Stomach (tissue), 8 donors: ENCODE measurements at regions not wholly inside any gene's neighbourhood (a gene's known extent, or its start where the extent isn't known, plus 50 kb on each side); places are given as distances from the start of the nearest gene placed in this dataset.
A peak's percentile ranks its signal among the peaks of the same experiment; 100 is the strongest.

Experiments used
- DNase-seq, 2 donors: peaks; one replicate each; pipeline versions ENCODE4 v3.0.0 to v3.0.0-alpha.2; 2013 to 2019
- H3K27ac ChIP-seq, 5 donors: fragments of 200-600 bp in 4 of 5; sonication (generic) in 4 of 5; one replicate each; pipeline ENCODE4 v1.5.1; 2013 to 2019; ENCODE audit warnings: mild to moderate bottlenecking in 1 of 5, moderate library complexity in 1 of 5
- H3K27me3 ChIP-seq, 3 donors: fragments of 200-600 bp; sonication (generic); one replicate each; pipeline ENCODE4 v1.5.1; 2017 to 2019; ENCODE audit warnings: mixed run types in 1 of 3
- H3K36me3 ChIP-seq, 4 donors: fragments of 200-600 bp; sonication (generic); 1 replicate in 3 of 4; 2 replicates in 1 of 4; pipeline ENCODE4 v1.5.1; 2016 to 2019
- H3K4me1 ChIP-seq, 4 donors: fragments of 200-600 bp; sonication (generic); one replicate each; pipeline ENCODE4 v1.5.1; 2016 to 2019
- H3K4me3 ChIP-seq, 4 donors: fragments of 200-600 bp; sonication (generic) in 3 of 4; one replicate each; pipeline ENCODE4 v1.5.1; 2016 to 2019; ENCODE audit warnings: mild to moderate bottlenecking in 1 of 4
- H3K9me3 ChIP-seq, 4 donors: fragments of 200-600 bp; sonication (generic); one replicate each; pipeline ENCODE4 v1.5.1; 2016 to 2019
- EP300 ChIP-seq: sonication (generic); formaldehyde crosslinking; IDR thresholded peaks from one replicate; pipeline ENCODE4 v1.6.1; 2017; ENCODE audit warnings: antibody characterized with exemption
- POLR2A ChIP-seq, 4 donors: fragments of 450-650 bp; IDR thresholded peaks; one replicate each; pipeline ENCODE4 v1.6.1; 2016; ENCODE audit warnings: antibody characterized with exemption in 4 of 4, control low read depth in 2 of 4, mild to moderate bottlenecking in 1 of 4, moderate library complexity in 1 of 4
- POLR2AphosphoS5 ChIP-seq, 3 donors: sonication (generic); formaldehyde crosslinking; IDR thresholded peaks; one replicate each; pipeline ENCODE4 v1.6.1; 2016; ENCODE audit warnings: antibody characterized with exemption in 3 of 3
- whole genome bisulfite sequencing, 5 donors: extraction: QIAGEN DNeasy Blood & Tissue Kit in 3 of 5; methylation state at CpG; one replicate each; pipeline versions ENCODE4 v1.1.5 to v1.1.7; 2013 to 2018; 5-methylcytosine and 5-hydroxymethylcytosine counted together
- intact Hi-C: fragments of 100-400 bp; cut with DNase I; formaldehyde crosslinking; loops from one replicate; pipeline ENCODE4 v1.15.1; 2023; ENCODE audit warnings: low total_unique reads
- TF ChIP-seq, protein P1 (sequence below), 7 experiments: fragments of 450-650 bp in 4 of 7; fragments of 200-600 bp in 3 of 7; sonication (generic) in 3 of 7; IDR thresholded peaks; one replicate each; pipeline ENCODE4 v1.5.1; 2016 to 2019; ENCODE audit warnings: antibody characterized with exemption in 7 of 7, control low read depth in 2 of 7, mild to moderate bottlenecking in 1 of 7
- donor health status: healthy with polysubstance abuse.
- donor health status: Bipolar disorder and iron deficiency.
- donor health status: healthy.

DNA sequence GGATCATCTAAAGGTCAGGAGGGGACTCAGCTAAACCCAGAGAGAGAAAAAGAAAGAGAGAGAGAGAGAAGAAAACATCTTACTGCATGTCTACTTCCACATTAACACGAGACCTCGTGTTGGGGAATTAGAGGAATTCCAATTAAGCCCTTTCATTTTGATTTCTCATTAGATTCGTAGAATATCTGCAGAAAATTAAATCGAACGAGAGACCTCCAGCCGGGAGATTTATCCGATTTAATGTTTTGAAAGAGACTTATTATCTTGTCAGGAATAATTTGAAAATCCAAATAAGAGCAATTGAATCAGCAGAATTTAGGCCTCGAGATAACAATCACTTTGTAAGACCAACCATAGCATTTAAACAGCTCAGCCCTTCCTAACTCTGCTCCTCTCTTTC, 175.6 kb downstream of the ABCC12 start:
- H3K4me1 ChIP-seq = no peaks in the 10 kb centered on the region
- no peak overlapping the region for H3K4me3 ChIP-seq
- no peaks in the 10 kb centered on the region for H3K36me3 ChIP-seq
- DNase-seq = no peak
- TF ChIP-seq POLR2A (IDR thresholded peaks at IDR 0.05) = no peak
- TF ChIP-seq EP300 = no peak
- TF ChIP-seq, protein P1, sequence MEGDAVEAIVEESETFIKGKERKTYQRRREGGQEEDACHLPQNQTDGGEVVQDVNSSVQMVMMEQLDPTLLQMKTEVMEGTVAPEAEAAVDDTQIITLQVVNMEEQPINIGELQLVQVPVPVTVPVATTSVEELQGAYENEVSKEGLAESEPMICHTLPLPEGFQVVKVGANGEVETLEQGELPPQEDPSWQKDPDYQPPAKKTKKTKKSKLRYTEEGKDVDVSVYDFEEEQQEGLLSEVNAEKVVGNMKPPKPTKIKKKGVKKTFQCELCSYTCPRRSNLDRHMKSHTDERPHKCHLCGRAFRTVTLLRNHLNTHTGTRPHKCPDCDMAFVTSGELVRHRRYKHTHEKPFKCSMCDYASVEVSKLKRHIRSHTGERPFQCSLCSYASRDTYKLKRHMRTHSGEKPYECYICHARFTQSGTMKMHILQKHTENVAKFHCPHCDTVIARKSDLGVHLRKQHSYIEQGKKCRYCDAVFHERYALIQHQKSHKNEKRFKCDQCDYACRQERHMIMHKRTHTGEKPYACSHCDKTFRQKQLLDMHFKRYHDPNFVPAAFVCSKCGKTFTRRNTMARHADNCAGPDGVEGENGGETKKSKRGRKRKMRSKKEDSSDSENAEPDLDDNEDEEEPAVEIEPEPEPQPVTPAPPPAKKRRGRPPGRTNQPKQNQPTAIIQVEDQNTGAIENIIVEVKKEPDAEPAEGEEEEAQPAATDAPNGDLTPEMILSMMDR (IDR thresholded peaks at IDR 0.05) = no peak
- no peak for TF ChIP-seq POLR2AphosphoS5 (IDR thresholded peaks at IDR 0.05)
- intact Hi-C loops = loop anchor here (10.0 kb wide), 1 partner anchor 685 kb away; no protein-coding TSS in a partner anchor
- 72 to 83% (median 81%) methylated on average over 8 of the region's 8 CpGs for WGBS, 5 donors
- no peaks in the 10 kb centered on the region for H3K9me3 ChIP-seq
- no peaks in the 10 kb centered on the region for H3K27me3 ChIP-seq
- H3K27ac ChIP-seq = no peak overlapping the region

DNA sequence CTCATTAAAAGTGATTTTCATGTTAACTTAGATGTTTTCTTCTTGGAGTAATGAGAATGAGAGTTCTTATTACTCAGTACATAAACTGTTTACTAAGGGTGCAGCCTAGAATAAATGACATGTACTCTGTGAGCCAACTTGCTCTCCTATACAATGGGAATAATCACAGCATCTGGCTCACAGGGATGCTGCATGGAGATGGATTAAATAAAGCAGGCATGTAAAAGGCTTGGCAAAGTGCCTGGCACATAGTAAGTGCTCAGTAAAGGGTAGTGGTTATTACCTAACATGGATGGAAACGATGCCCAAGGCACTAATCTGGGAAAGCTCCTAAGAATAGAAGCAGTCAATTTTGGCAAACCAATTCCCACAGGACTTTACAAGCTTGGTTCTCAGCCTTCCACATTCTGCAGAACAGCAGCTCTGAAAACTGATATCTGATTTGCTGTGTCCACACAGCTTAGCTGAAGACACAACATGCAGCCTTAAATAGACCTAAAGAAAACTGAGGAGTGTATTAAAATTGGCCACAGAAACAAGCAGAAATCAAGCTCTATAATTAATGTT, 176.1 kb downstream of the ABCC12 start:
- WGBS, 5 donors = 63 to 93% (median 68%) methylated on average over 1 of the region's 1 CpG
- Histone ChIP-seq H3K36me3 (no peaks in the 10 kb centered on the region), H3K27me3 (no peaks in the 10 kb centered on the region), H3K4me3 (no peak overlapping the region), H3K27ac (no peak overlapping the region), H3K4me1 (no peaks in the 10 kb centered on the region), H3K9me3 (no peaks in the 10 kb centered on the region)
- TF ChIP-seq, protein P1 (IDR thresholded peaks at IDR 0.05) = no peak
- no peak for TF ChIP-seq EP300
- intact Hi-C loops = loop anchor here (10.0 kb wide), 1 partner anchor 685 kb away; no protein-coding TSS in a partner anchor
- DNase-seq = no peak

DNA sequence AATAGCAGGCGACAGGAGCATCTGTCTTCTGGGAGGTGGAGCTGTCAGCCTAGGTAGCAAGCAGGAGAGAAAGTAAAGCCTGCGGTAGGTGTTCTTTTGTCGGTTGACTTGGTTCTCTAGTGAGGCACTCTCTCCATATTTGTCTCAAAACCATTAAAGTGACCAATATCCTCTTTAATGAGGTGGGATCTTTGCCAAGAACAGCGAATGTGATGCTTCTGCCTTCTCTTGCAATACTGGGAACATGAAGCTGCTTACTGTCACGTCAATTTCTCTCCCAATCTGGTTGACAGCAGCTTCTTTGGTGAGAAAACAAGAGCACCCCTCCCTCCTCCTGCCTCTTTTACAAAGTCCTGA, 176.7 kb downstream of the ABCC12 start:
- 33 to 51% (median 38%) methylated on average over 5 of the region's 5 CpGs for WGBS, 5 donors
- Histone ChIP-seq H3K27me3 (no peaks in the 10 kb centered on the region), H3K4me3 (no peak overlapping the region), H3K36me3 (no peaks in the 10 kb centered on the region), H3K27ac (no peak overlapping the region), H3K4me1 (no peaks in the 10 kb centered on the region), H3K9me3 (no peaks in the 10 kb centered on the region)
- TF ChIP-seq, protein P1 (IDR thresholded peaks at IDR 0.05) = no peak
- no peak for TF ChIP-seq POLR2A (IDR thresholded peaks at IDR 0.05)
- TF ChIP-seq EP300 = no peak
- no peak for TF ChIP-seq POLR2AphosphoS5 (IDR thresholded peaks at IDR 0.05)
- intact Hi-C loops = no loop called here
- peak in 1 of 2 donors; percentile 26 for DNase-seq

DNA sequence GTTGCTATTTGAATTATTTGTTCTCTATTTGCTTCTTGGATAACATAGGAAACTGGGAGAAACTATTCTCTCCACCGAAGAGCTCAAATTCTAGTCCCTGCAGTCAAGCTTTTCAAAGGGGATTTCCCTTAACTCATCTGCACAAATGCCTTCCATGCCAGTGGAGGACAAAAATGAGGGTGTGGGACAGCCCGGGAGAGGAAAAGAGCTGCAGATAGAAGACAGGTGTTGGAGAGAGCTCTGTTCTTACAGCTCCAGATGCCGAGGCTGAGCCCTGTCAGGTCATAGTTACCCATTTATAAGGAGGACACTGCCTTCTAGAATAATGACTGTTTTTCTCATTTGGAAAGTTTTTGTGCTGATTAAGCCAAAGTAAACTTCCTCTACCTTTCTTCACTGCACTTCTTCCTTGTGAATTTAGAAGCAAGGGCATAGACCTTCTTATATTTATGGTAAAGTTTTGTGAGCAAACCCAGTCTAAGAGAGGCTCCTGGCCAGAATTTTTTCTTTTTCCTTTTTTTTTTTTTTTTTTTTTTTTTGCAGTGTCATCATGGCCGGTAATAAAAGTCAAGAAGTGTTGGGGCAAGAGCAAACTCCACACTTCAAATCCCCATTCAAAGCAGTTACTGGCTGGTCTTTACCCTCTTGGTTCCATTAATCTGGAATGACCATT, 177.2 kb downstream of the ABCC12 start:
- Histone ChIP-seq H3K36me3 (no peaks in the 10 kb centered on the region), H3K27ac (no peak overlapping the region), H3K27me3 (no peaks in the 10 kb centered on the region), H3K9me3 (no peaks in the 10 kb centered on the region), H3K4me1 (no peaks in the 10 kb centered on the region), H3K4me3 (no peak overlapping the region)
- 26 to 45% (median 40%) methylated on average over 4 of the region's 4 CpGs for WGBS, 5 donors
- DNase-seq = no peak
- TF ChIP-seq, protein P1 (IDR thresholded peaks at IDR 0.05) = no peak
- TF ChIP-seq POLR2AphosphoS5 (IDR thresholded peaks at IDR 0.05) = no peak
- no peak for TF ChIP-seq POLR2A (IDR thresholded peaks at IDR 0.05)
- no peak for TF ChIP-seq EP300
- intact Hi-C loops = no loop called here
